ENCODE measurements at regions not wholly inside any gene's neighbourhood (a gene's known extent, or its start where the extent isn't known, plus 50 kb on each side); places are given as distances from the start of the nearest gene placed in this dataset.

- no peak for DNase-seq
These were observed 663.2 kb downstream of the ADGRL2 start for GRCh38 chr1:82463951-82464350.

- DNase-seq: no peak
These were observed 661.6 kb downstream of the ADGRL2 start for GRCh38 chr1:82462366-82462765.

- no peak for DNase-seq
These were observed 654.6 kb downstream of the ADGRL2 start for GRCh38 chr1:82455342-82455741.

GRCh38 chr1:82454431-82454830 is 653.7 kb downstream of the ADGRL2 start:
- DNase-seq: no peak

DNA sequence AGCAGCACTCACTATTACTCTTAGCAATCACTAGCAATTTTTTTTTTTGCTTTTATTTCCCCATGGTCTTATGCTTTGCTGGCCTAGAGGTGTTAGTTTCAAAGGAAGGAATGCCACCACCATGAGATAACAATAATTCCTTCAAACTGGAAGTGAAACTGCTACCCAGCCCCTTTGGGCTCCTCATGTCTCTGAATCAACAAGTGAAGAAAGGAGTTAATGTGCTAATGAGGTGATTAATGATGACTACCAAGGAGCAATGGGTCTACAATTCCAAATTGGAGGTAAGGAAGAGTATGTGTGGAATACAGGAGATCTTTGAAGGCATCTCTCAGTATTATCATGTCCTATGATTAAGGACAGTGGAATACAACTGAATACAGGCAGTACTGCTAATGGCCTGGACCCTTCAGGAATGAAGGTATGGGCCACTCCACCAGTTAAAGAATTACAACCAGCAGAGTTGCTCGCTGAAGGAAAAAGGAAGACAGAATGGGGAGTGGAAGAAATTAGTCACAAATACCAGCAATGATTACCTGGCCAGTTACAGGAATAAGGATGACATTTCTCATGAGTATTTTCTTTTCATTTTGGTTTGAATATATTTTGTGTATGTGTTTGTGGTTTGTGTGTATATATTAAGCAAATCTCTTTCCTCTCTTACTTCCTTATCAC is 652.9 kb downstream of the ADGRL2 start:
- no peak for DNase-seq

DNA sequence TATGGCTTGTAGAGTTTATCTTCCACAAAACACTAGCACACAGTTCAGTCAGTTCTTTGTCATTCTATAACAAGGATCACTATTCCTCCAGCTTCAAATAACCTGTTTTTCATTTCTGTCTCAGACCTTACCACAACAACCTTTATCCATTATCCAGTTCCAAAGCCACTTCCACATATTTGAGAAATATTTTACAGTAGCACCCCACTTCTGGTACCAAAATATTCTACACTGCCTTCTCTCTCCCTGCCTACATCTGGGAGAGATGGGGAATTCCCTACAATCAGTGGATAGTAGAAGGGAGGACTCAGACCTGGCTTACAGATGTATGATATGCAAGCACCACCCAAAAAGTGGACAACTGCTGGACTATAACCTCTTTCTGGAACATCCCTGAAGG is 651.4 kb downstream of the ADGRL2 start:
- DNase-seq: no peak

GRCh38 chr1:82451191-82451590 is 650.5 kb downstream of the ADGRL2 start:
- no peak for DNase-seq

DNA sequence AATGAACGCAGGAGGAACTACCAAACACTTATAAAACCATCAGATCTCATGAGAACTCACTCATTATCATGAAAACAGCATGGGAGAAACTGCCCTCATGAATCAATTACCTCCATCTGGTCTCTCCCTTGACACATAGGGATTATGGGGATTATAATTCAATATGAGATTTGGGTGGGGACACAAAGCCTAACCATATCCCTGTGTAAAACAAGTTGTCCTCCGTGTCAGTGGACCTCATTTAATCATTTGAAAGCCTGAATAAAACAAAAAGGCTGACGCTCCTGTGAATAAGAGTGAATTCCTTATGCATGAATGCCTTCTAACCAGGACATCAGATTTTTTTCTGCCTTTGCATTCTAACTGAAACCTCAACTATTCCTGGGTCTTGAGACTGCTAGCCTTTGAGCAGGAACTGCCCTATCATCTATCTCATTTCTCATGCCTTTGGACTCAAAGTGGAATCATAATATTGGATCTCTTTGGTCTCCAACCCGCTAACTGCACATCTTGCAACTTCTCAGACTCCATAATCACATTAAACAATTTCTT is 648.8 kb downstream of the ADGRL2 start:
- no peak for DNase-seq

GRCh38 chr1:82446955-82447354 is 646.2 kb downstream of the ADGRL2 start:
- DNase-seq: no peak

GRCh38 chr1:82446236-82446635 is 645.5 kb downstream of the ADGRL2 start:
- no peak for DNase-seq

DNA sequence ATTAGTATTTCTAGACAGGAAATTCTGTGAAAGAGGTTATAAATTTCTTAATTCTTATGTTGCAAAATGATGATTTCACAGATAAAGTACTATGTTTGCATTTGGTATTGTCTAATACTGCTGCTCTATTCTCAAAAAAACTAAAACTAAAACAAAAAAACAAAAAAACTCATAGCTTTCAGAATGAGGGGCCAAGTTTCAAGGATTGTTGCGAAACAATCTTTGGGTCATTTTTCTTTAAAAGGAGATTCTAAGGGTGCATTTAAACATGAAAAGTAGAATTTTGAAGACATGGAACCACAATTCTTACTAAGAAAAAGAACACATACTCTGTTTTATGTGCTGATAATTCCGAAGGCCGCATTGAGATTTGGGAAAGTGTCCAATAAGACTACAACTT is 645.1 kb downstream of the ADGRL2 start:
- no peak for DNase-seq

- no peak for DNase-seq
These were observed 644.4 kb downstream of the ADGRL2 start for GRCh38 chr1:82445132-82445531.

- DNase-seq: no peak
These were observed 640.7 kb downstream of the ADGRL2 start for GRCh38 chr1:82441402-82441801.

- DNase-seq: no peak
These were observed 622.6 kb downstream of the ADGRL2 start for GRCh38 chr1:82423174-82423815.

- no peak for DNase-seq
These were observed 621.0 kb downstream of the ADGRL2 start for GRCh38 chr1:82421782-82422181.

- no peak for DNase-seq
These were observed 619.9 kb downstream of the ADGRL2 start for GRCh38 chr1:82420584-82420983.

DNA sequence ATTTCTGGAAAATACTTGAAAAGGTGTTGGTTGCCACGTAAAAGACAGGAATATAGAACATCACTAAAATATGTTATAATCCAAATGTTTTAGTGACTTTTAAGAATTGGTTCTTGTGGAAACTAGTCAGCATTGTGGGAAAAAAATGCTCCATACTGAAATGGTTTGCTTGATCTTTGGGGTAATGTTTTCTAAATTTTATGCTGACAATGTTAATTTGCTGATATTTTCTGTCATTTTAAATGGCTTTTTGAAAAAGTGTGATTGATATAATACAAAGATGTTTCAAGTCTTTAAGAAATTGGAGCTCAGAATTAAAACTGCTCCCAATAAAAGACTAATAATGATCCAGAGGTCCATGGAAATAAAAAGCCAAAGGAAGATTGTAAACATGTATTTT is 610.9 kb downstream of the ADGRL2 start:
- no peak for DNase-seq

DNA sequence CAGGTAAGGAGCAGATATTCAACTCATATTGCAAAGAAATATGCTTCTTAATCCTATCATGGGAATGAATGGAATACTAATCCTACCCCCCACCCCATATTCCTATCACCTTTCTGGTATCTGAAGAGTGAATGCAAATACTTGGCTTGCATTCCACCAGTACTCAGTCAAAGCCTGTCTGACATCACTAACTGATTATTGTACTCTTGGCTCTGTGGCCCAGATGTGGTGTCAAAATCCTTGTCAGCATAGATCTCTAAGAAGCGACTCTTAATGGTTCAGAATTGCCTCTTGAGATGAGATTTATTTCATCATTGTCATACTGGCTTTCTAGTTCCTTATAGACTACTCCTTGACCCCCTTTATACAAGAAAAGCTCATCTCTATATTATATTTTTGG is 604.6 kb downstream of the ADGRL2 start:
- no peak for DNase-seq

DNA sequence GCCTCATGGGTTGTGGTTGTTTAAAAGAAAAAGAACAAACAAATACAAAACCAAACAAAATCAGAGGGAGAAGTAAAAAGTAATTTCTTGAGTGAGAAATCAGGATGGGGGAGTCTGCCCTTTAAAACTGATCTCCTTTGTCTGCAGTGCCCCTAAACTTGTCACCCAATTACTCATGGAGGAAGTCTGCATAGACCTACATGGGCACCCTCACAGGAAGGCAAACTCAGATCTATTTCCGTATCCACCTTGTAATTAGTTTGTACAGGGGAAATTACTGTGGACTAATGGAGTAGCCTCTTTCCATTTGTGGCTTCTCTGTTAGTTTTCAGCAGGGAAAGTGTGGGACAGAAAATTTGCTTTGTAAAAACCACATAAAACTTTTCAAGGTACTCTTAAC is 600.4 kb downstream of the ADGRL2 start:
- no peak for DNase-seq

DNA sequence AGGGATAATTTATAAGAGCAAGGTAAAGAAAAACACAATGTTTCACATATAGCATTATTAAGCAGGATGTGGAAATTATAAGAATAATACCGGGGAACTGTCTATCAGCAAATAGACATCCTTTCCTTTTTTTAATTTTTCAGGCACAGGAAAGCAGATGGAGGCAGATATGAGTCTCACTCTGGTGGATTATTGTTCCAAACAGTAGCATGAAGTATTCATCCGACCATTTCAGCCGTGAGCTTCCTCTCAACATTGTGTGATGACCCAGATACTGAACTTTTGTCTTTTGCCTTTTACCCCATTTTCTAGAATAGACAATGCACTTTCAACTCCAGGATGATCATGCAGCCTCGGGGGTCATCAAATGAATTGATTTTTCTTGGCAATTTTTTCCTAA is 599.8 kb downstream of the ADGRL2 start:
- DNase-seq: no peak

GRCh38 chr1:82399093-82399492 is 598.4 kb downstream of the ADGRL2 start:
- DNase-seq: no peak

- no peak for DNase-seq
These were observed 597.6 kb downstream of the ADGRL2 start for GRCh38 chr1:82398357-82398756.

DNA sequence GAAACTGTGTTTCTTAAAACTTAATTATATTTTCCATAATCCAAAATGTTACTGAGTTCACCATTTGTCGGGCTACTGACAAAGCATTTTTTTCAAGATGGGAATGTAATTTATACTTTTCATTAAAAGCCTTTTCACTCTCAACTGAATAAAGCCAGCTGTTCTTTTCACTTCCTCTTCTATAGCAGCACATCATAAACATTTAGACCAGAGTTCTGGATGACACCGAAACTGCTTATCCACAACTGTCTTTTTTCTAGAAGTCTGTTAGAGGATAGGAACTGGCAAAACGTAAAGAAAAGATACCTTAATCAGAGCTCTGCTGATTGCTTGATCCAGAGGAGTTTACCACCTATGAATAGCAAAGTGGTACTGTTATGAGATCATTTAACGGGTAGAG is 594.7 kb downstream of the ADGRL2 start:
- DNase-seq: no peak

- no peak for DNase-seq
These were observed 592.2 kb downstream of the ADGRL2 start for GRCh38 chr1:82392946-82393345.

GRCh38 chr1:82392513-82392912 is 591.8 kb downstream of the ADGRL2 start:
- no peak for DNase-seq
